ENCODE measurements at regions not wholly inside any gene's neighbourhood (a gene's known extent, or its start where the extent isn't known, plus 50 kb on each side); places are given as distances from the start of the nearest gene placed in this dataset.

- H3K36me3 Mint-ChIP-seq: no peaks in the 10 kb centered on the region
- no peaks in the 10 kb centered on the region for H3K9me3 Mint-ChIP-seq (ENCODE audit: low read depth)
- no peak for DNase-seq
- H3K27ac Mint-ChIP-seq: no peak overlapping the region
- no peak overlapping the region for H3K4me3 Mint-ChIP-seq
- no peaks in the 10 kb centered on the region for H3K4me1 Mint-ChIP-seq
- CTCF ChIA-PET: no interaction called here
- H3K27me3 Mint-ChIP-seq: no peaks in the 10 kb centered on the region
- ATAC-seq: no peak
These were observed 69.3 kb upstream of the NOCT start for GRCh38 chr4:138946306-138946705.

DNA sequence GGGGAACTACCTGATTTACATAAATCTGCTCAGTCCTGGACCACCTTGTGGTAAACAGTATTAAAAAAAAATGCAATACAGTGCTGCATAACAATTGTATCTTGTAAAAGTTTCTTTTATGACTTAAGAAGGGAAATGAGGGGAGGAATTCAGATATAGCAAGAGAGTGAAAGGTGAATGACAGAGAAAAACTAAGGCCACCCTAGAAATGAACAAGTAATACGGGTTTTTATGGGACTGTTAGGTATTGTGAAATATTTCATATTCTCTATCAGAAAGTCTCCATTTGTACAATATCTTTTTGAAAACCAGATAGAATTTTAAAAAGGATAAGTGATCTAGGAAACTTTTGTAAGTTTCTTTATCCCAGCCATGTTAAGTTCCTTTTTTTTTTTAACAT is 69.7 kb upstream of the NOCT start:
- H3K9me3 Mint-ChIP-seq (ENCODE audit: low read depth): no peaks in the 10 kb centered on the region
- DNase-seq (no peak), ATAC-seq (no peak)
- no peaks in the 10 kb centered on the region for H3K27me3 Mint-ChIP-seq
- no peaks in the 10 kb centered on the region for H3K36me3 Mint-ChIP-seq
- CTCF ChIA-PET: no interaction called here
- H3K4me1 Mint-ChIP-seq: no peaks in the 10 kb centered on the region
- H3K27ac Mint-ChIP-seq: no peak overlapping the region
- no peak overlapping the region for H3K4me3 Mint-ChIP-seq

- Mint-ChIP-seq H3K27me3 (no peaks in the 10 kb centered on the region), H3K4me3 (no peak overlapping the region), H3K27ac (no peak overlapping the region), H3K36me3 (no peaks in the 10 kb centered on the region), H3K9me3 (ENCODE audit: low read depth) (no peaks in the 10 kb centered on the region), H3K4me1 (no peaks in the 10 kb centered on the region)
- no peak for ATAC-seq
- CTCF ChIA-PET: no interaction called here
- DNase-seq: no peak
These were observed 70.2 kb upstream of the NOCT start for GRCh38 chr4:138945401-138945800.

- Mint-ChIP-seq H3K36me3 (no peaks in the 10 kb centered on the region), H3K27me3 (no peaks in the 10 kb centered on the region), H3K27ac (no peak overlapping the region), H3K9me3 (ENCODE audit: low read depth) (no peaks in the 10 kb centered on the region), H3K4me3 (no peak overlapping the region), H3K4me1 (no peaks in the 10 kb centered on the region)
- DNase-seq (no peak), ATAC-seq (no peak)
- CTCF ChIA-PET: no interaction called here
These were observed 71.7 kb upstream of the NOCT start for GRCh38 chr4:138943893-138944292.

DNA sequence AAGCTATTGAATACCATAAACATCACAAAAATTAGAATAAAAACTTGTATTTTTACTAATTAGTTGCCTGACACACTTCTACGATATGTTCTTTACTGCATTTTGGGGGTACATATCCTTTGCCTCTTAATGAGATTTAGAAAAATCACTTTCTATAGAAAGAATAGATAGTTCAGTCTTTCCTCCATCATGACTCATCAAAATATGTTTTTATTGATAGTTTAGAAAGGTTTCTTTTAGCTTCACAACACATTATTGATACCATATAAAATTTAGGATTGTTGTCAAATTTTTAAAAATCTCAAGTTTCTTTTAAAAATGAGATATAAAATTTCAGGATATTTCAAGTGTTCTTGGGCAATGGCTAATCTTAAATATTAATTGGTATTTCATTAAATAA is 74.5 kb upstream of the NOCT start:
- no peak overlapping the region for H3K27ac Mint-ChIP-seq
- H3K9me3 Mint-ChIP-seq (ENCODE audit: low read depth): no peaks in the 10 kb centered on the region
- no peaks in the 10 kb centered on the region for H3K36me3 Mint-ChIP-seq
- no peak for ATAC-seq
- H3K27me3 Mint-ChIP-seq: peaks cover 10% of the 10 kb centered on the region
- H3K4me1 Mint-ChIP-seq: no peaks in the 10 kb centered on the region
- CTCF ChIA-PET: interaction anchor here (0.9 kb wide), 1 partner anchor 200 kb away, joined by 3 read pairs; no protein-coding TSS in a partner anchor
- H3K4me3 Mint-ChIP-seq: no peak overlapping the region
- DNase-seq: no peak

GRCh38 chr4:138939960-138940359 is 75.6 kb upstream of the NOCT start:
- ATAC-seq (no peak), DNase-seq (no peak)
- no peaks in the 10 kb centered on the region for H3K4me1 Mint-ChIP-seq
- CTCF ChIA-PET: interaction anchor here (0.7 kb wide), 1 partner anchor 69 kb away, joined by 3 read pairs; no protein-coding TSS in a partner anchor
- H3K27ac Mint-ChIP-seq: no peak overlapping the region
- no peaks in the 10 kb centered on the region for H3K36me3 Mint-ChIP-seq
- no peak overlapping the region for H3K4me3 Mint-ChIP-seq
- peaks cover 19% of the 10 kb centered on the region for H3K27me3 Mint-ChIP-seq
- H3K9me3 Mint-ChIP-seq (ENCODE audit: low read depth): no peaks in the 10 kb centered on the region

DNA sequence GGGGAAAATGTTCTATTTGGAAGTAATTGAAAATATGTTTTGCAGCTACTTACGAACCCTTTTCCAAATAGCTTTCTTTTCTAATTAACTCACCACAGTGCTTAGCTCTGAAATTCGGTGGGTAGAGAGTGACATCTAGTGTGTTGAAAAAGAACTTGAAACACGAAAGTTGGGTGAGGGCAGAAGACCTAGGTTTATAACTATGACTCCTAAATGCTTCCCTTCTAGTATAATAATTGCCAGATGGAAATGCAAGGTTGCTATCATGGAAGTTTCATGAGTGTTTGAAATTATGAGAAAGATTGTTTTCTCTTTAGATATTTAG is 77.3 kb upstream of the NOCT start:
- no peak overlapping the region for H3K27ac Mint-ChIP-seq

GRCh38 chr4:138935135-138935807 is 80.3 kb upstream of the NOCT start:
- no peaks in the 10 kb centered on the region for H3K36me3 Mint-ChIP-seq
- no peak overlapping the region for H3K4me3 Mint-ChIP-seq
- H3K4me1 Mint-ChIP-seq: no peaks in the 10 kb centered on the region
- DNase-seq: no peak
- H3K27ac Mint-ChIP-seq: no peak overlapping the region
- CTCF ChIA-PET: no interaction called here
- no peak for ATAC-seq
- H3K27me3 Mint-ChIP-seq: peaks cover 26% of the 10 kb centered on the region
- no peaks in the 10 kb centered on the region for H3K9me3 Mint-ChIP-seq (ENCODE audit: low read depth)

More for the DNA sequence above, 77.3 kb upstream of the NOCT start:
- no peak for DNase-seq
- Mint-ChIP-seq H3K27me3 (peaks cover 21% of the 10 kb centered on the region), H3K4me3 (no peak overlapping the region), H3K4me1 (no peaks in the 10 kb centered on the region), H3K36me3 (no peaks in the 10 kb centered on the region), H3K9me3 (ENCODE audit: low read depth) (no peaks in the 10 kb centered on the region)
- peak; percentile 47 for ATAC-seq
- CTCF ChIA-PET: interaction anchor here (0.9 to 1.0 kb wide), 2 partner anchors 15 to 58 kb away, joined by 3 read pairs; no protein-coding TSS in a partner anchor

DNA sequence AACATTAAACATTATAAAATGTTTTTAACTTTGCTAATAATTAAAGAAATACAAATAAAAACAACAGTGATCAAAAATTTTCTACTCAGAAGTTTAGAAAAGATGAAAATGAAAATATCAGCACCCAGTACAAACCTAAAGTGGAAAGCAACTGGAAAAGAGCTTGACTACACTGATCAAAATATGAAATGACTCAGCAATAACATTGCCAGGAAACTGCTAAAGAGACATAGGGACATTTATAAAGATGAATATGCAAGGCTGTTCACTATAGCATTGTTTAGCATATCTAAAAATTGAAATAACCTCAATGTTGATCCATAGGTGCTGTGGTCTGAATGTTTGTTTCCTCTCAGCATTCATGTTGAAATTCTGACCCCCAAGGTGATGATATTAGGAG is 88.5 kb upstream of the NOCT start:
- Mint-ChIP-seq H3K36me3 (no peaks in the 10 kb centered on the region), H3K4me3 (no peak overlapping the region), H3K4me1 (no peaks in the 10 kb centered on the region), H3K27ac (no peak overlapping the region), H3K9me3 (ENCODE audit: low read depth) (no peaks in the 10 kb centered on the region), H3K27me3 (peaks cover 11% of the 10 kb centered on the region)
- no peak for DNase-seq
- ATAC-seq: no peak
- CTCF ChIA-PET: no interaction called here

DNA sequence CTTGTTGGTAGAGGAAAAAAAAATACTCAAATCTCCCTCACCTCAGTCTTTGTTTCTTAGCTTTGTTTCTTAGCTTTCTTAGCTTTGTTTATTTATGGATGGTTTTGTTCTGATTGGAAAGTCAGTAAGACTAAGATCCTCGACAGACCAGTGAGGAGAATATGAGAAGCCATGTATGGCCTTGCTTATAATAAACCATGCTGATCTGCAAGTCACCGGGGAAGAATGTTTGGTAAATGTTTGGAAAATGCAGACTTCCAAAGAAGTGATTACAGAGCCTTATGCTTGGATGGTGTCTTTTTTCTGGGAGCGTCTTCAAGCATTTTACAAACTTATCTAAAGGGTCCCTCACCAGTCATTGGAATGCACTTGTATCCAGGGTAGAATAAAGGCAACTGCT is 90.1 kb upstream of the NOCT start:
- Mint-ChIP-seq H3K27ac (no peak overlapping the region), H3K4me1 (no peaks in the 10 kb centered on the region), H3K27me3 (peaks cover 7% of the 10 kb centered on the region), H3K9me3 (ENCODE audit: low read depth) (no peaks in the 10 kb centered on the region), H3K4me3 (no peak overlapping the region), H3K36me3 (no peaks in the 10 kb centered on the region)
- ATAC-seq (no peak), DNase-seq (no peak)
- CTCF ChIA-PET: no interaction called here

GRCh38 chr4:138919094-138919936 is 96.3 kb upstream of the NOCT start:
- Mint-ChIP-seq H3K9me3 (ENCODE audit: low read depth) (no peaks in the 10 kb centered on the region), H3K27ac (no peak overlapping the region), H3K4me3 (no peak overlapping the region), H3K36me3 (no peaks in the 10 kb centered on the region), H3K4me1 (peaks cover 1% of the 10 kb centered on the region), H3K27me3 (peaks cover 17% of the 10 kb centered on the region)
- ATAC-seq (peak; percentile 63), DNase-seq (peak; percentile 56)
- CTCF ChIA-PET: interaction anchor here (0.8 kb wide), 1 partner anchor 58 kb away, joined by 3 read pairs; no protein-coding TSS in a partner anchor

GRCh38 chr4:138918169-138918869 is 97.3 kb upstream of the NOCT start:
- no peak for ATAC-seq
- Mint-ChIP-seq H3K27me3 (peaks cover 17% of the 10 kb centered on the region), H3K4me3 (no peak overlapping the region), H3K9me3 (ENCODE audit: low read depth) (no peaks in the 10 kb centered on the region), H3K27ac (no peak overlapping the region), H3K4me1 (peaks cover 1% of the 10 kb centered on the region), H3K36me3 (no peaks in the 10 kb centered on the region)
- CTCF ChIA-PET: interaction anchor here (0.8 to 1.7 kb wide), 2 partner anchors 57 to 169 kb away, joined by 3 read pairs; no protein-coding TSS in a partner anchor
- no peak for DNase-seq

GRCh38 chr4:138916763-138917162 is 98.8 kb upstream of the NOCT start:
- H3K27ac Mint-ChIP-seq: no peak overlapping the region
- H3K36me3 Mint-ChIP-seq: no peaks in the 10 kb centered on the region
- CTCF ChIA-PET: no interaction called here
- peaks cover 13% of the 10 kb centered on the region for H3K27me3 Mint-ChIP-seq
- H3K4me3 Mint-ChIP-seq: no peak overlapping the region
- H3K9me3 Mint-ChIP-seq (ENCODE audit: low read depth): no peaks in the 10 kb centered on the region
- H3K4me1 Mint-ChIP-seq: peaks cover 1% of the 10 kb centered on the region
- DNase-seq (no peak), ATAC-seq (no peak)
